ENCODE measurements at regions not wholly inside any gene's neighbourhood (a gene's known extent, or its start where the extent isn't known, plus 50 kb on each side); places are given as distances from the start of the nearest gene placed in this dataset.
"Not testable (repeated sequence)": the region's sequence is repeated elsewhere in the genome, so short reads cannot be mapped to it uniquely, and the experiment has no call there.

- no peak for DNase-seq (ENCODE audit: low read depth)
Observed at GRCh38 chr4:115470763-115471162, 357.3 kb upstream of the NDST4 start.

GRCh38 chr4:115459301-115459700, 345.9 kb upstream of the NDST4 start:
- not testable (repeated sequence) for DNase-seq (ENCODE audit: low read depth)

- DNase-seq (ENCODE audit: low read depth): no peak
Observed at GRCh38 chr4:115456231-115456630, 342.8 kb upstream of the NDST4 start.

- DNase-seq (ENCODE audit: low read depth): no peak
Observed at GRCh38 chr4:115454228-115454627, 340.8 kb upstream of the NDST4 start.

GRCh38 chr4:115453416-115453815, 340.0 kb upstream of the NDST4 start:
- DNase-seq (ENCODE audit: low read depth): no peak

GRCh38 chr4:115452229-115452628, 338.8 kb upstream of the NDST4 start:
- not testable (repeated sequence) for DNase-seq (ENCODE audit: low read depth)

- DNase-seq (ENCODE audit: low read depth): no peak
Observed at GRCh38 chr4:115437739-115438138, 324.3 kb upstream of the NDST4 start.

GRCh38 chr4:115433491-115433890, 320.1 kb upstream of the NDST4 start:
- DNase-seq (ENCODE audit: low read depth): peak; percentile 17

- no peak for DNase-seq (ENCODE audit: low read depth)
Observed at GRCh38 chr4:115430024-115430423, 316.6 kb upstream of the NDST4 start.

GRCh38 chr4:115428455-115428854, 315.0 kb upstream of the NDST4 start:
- no peak for DNase-seq (ENCODE audit: low read depth)

- DNase-seq (ENCODE audit: low read depth): no peak
Observed at GRCh38 chr4:115424852-115425251, 311.4 kb upstream of the NDST4 start.

- no peak for DNase-seq (ENCODE audit: low read depth)
Observed at GRCh38 chr4:115418635-115419396, 305.4 kb upstream of the NDST4 start.

- DNase-seq (ENCODE audit: low read depth): no peak
Observed at GRCh38 chr4:115396034-115396433, 282.6 kb upstream of the NDST4 start.

GRCh38 chr4:115376866-115377265, 263.4 kb upstream of the NDST4 start:
- no peak for DNase-seq (ENCODE audit: low read depth)

GRCh38 chr4:115374621-115375020, 261.2 kb upstream of the NDST4 start:
- no peak for DNase-seq (ENCODE audit: low read depth)

- DNase-seq (ENCODE audit: low read depth): no peak
Observed at GRCh38 chr4:115370490-115370889, 257.1 kb upstream of the NDST4 start.

- no peak for DNase-seq (ENCODE audit: low read depth)
Observed at GRCh38 chr4:115370012-115370411, 256.6 kb upstream of the NDST4 start.

- DNase-seq (ENCODE audit: low read depth): no peak
Observed at GRCh38 chr4:115366390-115366789, 253.0 kb upstream of the NDST4 start.

GRCh38 chr4:115365185-115365584, 251.8 kb upstream of the NDST4 start:
- DNase-seq (ENCODE audit: low read depth): no peak

- DNase-seq (ENCODE audit: low read depth): no peak
Observed at GRCh38 chr4:115361781-115362180, 248.4 kb upstream of the NDST4 start.

- no peak for DNase-seq (ENCODE audit: low read depth)
Observed at GRCh38 chr4:115360431-115360830, 247.0 kb upstream of the NDST4 start.

GRCh38 chr4:115357776-115358175, 244.4 kb upstream of the NDST4 start:
- DNase-seq (ENCODE audit: low read depth): no peak

- no peak for DNase-seq (ENCODE audit: low read depth)
Observed at GRCh38 chr4:115356176-115356575, 242.8 kb upstream of the NDST4 start.

- no peak for DNase-seq (ENCODE audit: low read depth)
Observed at GRCh38 chr4:115355329-115355728, 241.9 kb upstream of the NDST4 start.
